HCT116 (cell line): ENCODE measurements at regions not wholly inside any gene's neighbourhood (a gene's known extent, or its start where the extent isn't known, plus 50 kb on each side); places are given as distances from the start of the nearest gene placed in this dataset.

Source experiments
- ATAC-seq: fragments of 200-7000 bp; cut with Tn5 transposase; 2 replicates; pipeline ENCODE4 v1.9.1; 2020; ENCODE audit warnings: mild to moderate bottlenecking, moderate library complexity
- BruUV-seq: library from RNA; stranded (reverse); fragments of 400-500 nt; replicated peaks from 2 replicates; lab custom pipeline; 2021; lab: Mats Ljungman, UMichigan
- CTCF ChIA-PET: fragments of 300-600 bp; sonication (Branson Sonifier 250); formaldehyde crosslinking; loops from one replicate; lab custom pipeline; 2021; ENCODE audit warnings: antibody characterized with exemption; lab: Charles Lee
- POLR2A ChIA-PET: fragments of 300-600, 350-600 bp; sonication (Branson Sonifier 250); formaldehyde crosslinking; loops from one replicate; lab custom pipeline; 2021; ENCODE audit warnings: antibody characterized with exemption; lab: Charles Lee
- RAD21 ChIA-PET, 2 experiments: fragments of 300-600 bp; sonication (Branson Sonifier 250); formaldehyde crosslinking; loops; one replicate each; lab custom pipeline; 2023; ENCODE audit warnings: low total read pairs in 2 of 2; ENCODE audit not compliant: uncharacterized antibody in 2 of 2, unreplicated experiment in 2 of 2, low non-redundant PET in 1 of 2; lab: Charles Lee
- DNase-seq: peaks from one replicate; pipeline ENCODE4 v3.0.0-alpha.2; 2010; ENCODE audit warnings: low read depth, low spot score
- H2AFZ ChIP-seq: fragments of 200-600 bp; shearing (Covaris generic), sonication (generic); 2 replicates; pipeline ENCODE4 v1.6.1; 2017; ENCODE audit warnings: low read depth, mixed run types, mixed read lengths, antibody characterized with exemption, low read length; ENCODE audit not compliant: poor library complexity, severe bottlenecking
- H3K27ac ChIP-seq: 2 replicates; pipeline ENCODE4 v1.5.1; 2012; ENCODE audit warnings: low read depth, low read length
- H3K27me3 ChIP-seq: fragments of 200-600 bp; sonication (generic); 2 replicates; pipeline ENCODE4 v1.6.1; 2016; ENCODE audit warnings: mixed run types, low read length, mixed read lengths; ENCODE audit not compliant: insufficient read depth
- H3K36me3 ChIP-seq, 2 experiments: fragments of 200-500 bp in 1 of 2; fragments of 200-600 bp in 1 of 2; sonication (Bioruptor generic) in 1 of 2; sonication (generic) in 1 of 2; 2 replicates each; pipeline versions ENCODE4 v1.5.1 to v1.6.1; 2014 to 2016; ENCODE audit warnings: low read length in 2 of 2, inconsistent platforms in 1 of 2, mixed read lengths in 1 of 2, mixed run types in 1 of 2; ENCODE audit not compliant: insufficient read depth in 2 of 2, control insufficient read depth in 1 of 2
- H3K4me1 ChIP-seq, 2 experiments: fragments of 200-600 bp in 1 of 2; sonication (generic) in 1 of 2; 2 replicates each; pipeline versions ENCODE4 v1.5.1 to v1.6.1; 2012 to 2017; ENCODE audit warnings: low read length in 2 of 2, inconsistent platforms in 1 of 2, mild to moderate bottlenecking in 1 of 2, mixed read lengths in 1 of 2, mixed run types in 1 of 2, moderate library complexity in 1 of 2; ENCODE audit not compliant: insufficient read depth in 2 of 2, control insufficient read depth in 1 of 2
- H3K4me2 ChIP-seq: fragments of 200-600 bp; sonication (generic); 2 replicates; pipeline ENCODE4 v1.6.1; 2017; ENCODE audit warnings: mixed run types, low read length, mixed read lengths
- H3K4me3 ChIP-seq, 2 experiments: fragments of 200-600 bp in 1 of 2; sonication (generic) in 1 of 2; replicated peaks in 1 of 2; 2 replicates each; pipeline ENCODE4 v1.5.1; 2011 to 2016; ENCODE audit warnings: low read length in 2 of 2, control low read depth in 1 of 2, low read depth in 1 of 2, mild to moderate bottlenecking in 1 of 2, mixed read lengths in 1 of 2, mixed run types in 1 of 2
- H3K79me2 ChIP-seq: fragments of 200-600 bp; sonication (generic); 2 replicates; pipeline ENCODE4 v1.6.1; 2017; ENCODE audit warnings: mild to moderate bottlenecking, mixed run types, low read length, moderate library complexity, mixed read lengths; ENCODE audit not compliant: insufficient read depth
- H3K9ac ChIP-seq: fragments of 200-600 bp; sonication (generic); 2 replicates; pipeline ENCODE4 v1.6.1; 2016; ENCODE audit warnings: low read length, mixed read lengths
- H3K9me2 ChIP-seq: fragments of 200-600 bp; sonication (generic), shearing (Covaris generic); 2 replicates; pipeline ENCODE4 v1.6.1; 2017; ENCODE audit warnings: mixed run types, mild to moderate bottlenecking, moderate library complexity; ENCODE audit not compliant: insufficient read depth
- H3K9me3 ChIP-seq, 2 experiments: fragments of 200-500 bp in 1 of 2; fragments of 200-600 bp in 1 of 2; sonication (Bioruptor generic) in 1 of 2; sonication (generic) in 1 of 2; 2 replicates each; pipeline ENCODE4 v1.6.1; 2014 to 2017; ENCODE audit warnings: low read length in 2 of 2, mixed read lengths in 2 of 2, inconsistent platforms in 1 of 2, low read depth in 1 of 2, mild to moderate bottlenecking in 1 of 2, mixed run types in 1 of 2, moderate library complexity in 1 of 2; ENCODE audit not compliant: control insufficient read depth in 1 of 2, insufficient read depth in 1 of 2
- H4K20me1 ChIP-seq: fragments of 200-600 bp; sonication (generic), shearing (Covaris generic); 2 replicates; pipeline ENCODE4 v1.6.1; 2017; ENCODE audit warnings: mixed run types, mild to moderate bottlenecking, moderate library complexity; ENCODE audit not compliant: insufficient read depth
- CBX3 ChIP-seq: IDR thresholded peaks from 2 replicates; pipeline ENCODE4 v1.6.1; 2012; ENCODE audit warnings: low read depth
- FOSL1 ChIP-seq: IDR thresholded peaks from 2 replicates; pipeline ENCODE4 v1.6.1; 2012; ENCODE audit warnings: low read depth
- JUND ChIP-seq: IDR thresholded peaks from 2 replicates; pipeline ENCODE4 v1.6.1; 2012
- POLR2A ChIP-seq: IDR thresholded peaks from 2 replicates; pipeline ENCODE4 v1.7.0; 2011; ENCODE audit warnings: borderline replicate concordance; ENCODE audit not compliant: insufficient read depth, insufficient read length; ENCODE audit errors: extremely low read depth
- POLR2AphosphoS5 ChIP-seq: IDR thresholded peaks from 2 replicates; pipeline ENCODE4 v1.6.1; 2011; ENCODE audit warnings: mild to moderate bottlenecking, low read depth, low read length, moderate library complexity
- SIN3A ChIP-seq: IDR thresholded peaks from 2 replicates; pipeline ENCODE4 v1.6.1; 2012; ENCODE audit warnings: low read depth
- SP1 ChIP-seq: IDR thresholded peaks from 2 replicates; pipeline ENCODE4 v1.6.1; 2012; ENCODE audit warnings: low read depth
- SRF ChIP-seq: IDR thresholded peaks from 2 replicates; pipeline ENCODE4 v1.6.1; 2012; ENCODE audit warnings: low read depth
- ZFX ChIP-seq: fragments of 450-650 bp; IDR thresholded peaks from 2 replicates; pipeline ENCODE4 v1.6.1; 2017
- ZNF274 ChIP-seq: fragments of 200-500 bp; sonication (Bioruptor generic); IDR thresholded peaks from 2 replicates; pipeline ENCODE4 v1.6.1; 2014; ENCODE audit warnings: mild to moderate bottlenecking, low read depth, low read length, inconsistent platforms
- intact Hi-C: fragments of 100-400 bp; cut with micrococcal nuclease; formaldehyde crosslinking; loops from 2 replicates; pipeline ENCODE4 v1.10.0; 2022
- TF ChIP-seq, protein P1 (sequence below): IDR thresholded peaks from 2 replicates; pipeline ENCODE4 v1.6.1; 2011; ENCODE audit warnings: mild to moderate bottlenecking, low read length, moderate library complexity; ENCODE audit not compliant: insufficient replicate concordance; ENCODE audit errors: extremely low read depth

DNA sequence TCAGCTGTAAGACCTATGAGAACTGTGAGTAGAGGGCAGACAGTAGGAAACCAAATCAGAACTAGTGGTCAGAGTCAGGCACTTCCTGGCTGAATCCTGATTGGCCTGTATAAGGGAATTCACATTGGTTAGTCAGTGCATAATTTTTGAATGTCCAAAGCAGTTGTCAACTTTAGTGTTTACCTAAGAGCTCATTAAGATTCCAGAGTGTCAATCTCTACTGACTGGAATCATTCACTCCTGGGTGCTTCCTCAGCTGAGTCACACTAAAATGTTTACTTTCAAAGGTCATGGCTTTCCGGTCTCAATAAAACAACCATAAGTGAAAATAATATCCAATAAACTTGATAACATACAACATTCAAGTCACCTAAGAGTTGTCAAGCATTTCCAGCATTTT, 306.1 kb downstream of the C11orf87 start:
- Histone ChIP-seq H2AFZ (peak overlapping the region; percentile 44), H3K79me2 (no peaks in the 10 kb centered on the region), H3K4me2 (peak overlapping the region; percentile 47), H3K36me3 (no peaks in the 10 kb centered on the region), H4K20me1 (no peaks in the 10 kb centered on the region), H3K9ac (no peak overlapping the region), H3K27me3 (no peaks in the 10 kb centered on the region), H3K9me3 (no peaks in the 10 kb centered on the region), H3K4me3 (no peak overlapping the region), H3K4me1 (peaks cover 9 to 11% of the 10 kb centered on the region in 2 experiments), H3K9me2 (no peaks in the 10 kb centered on the region), H3K27ac (no peak overlapping the region)
- intact Hi-C loops, result no loop called here
- CTCF ChIA-PET, result no interaction called here
- TF ChIP-seq SIN3A, result peak; percentile 67; the same call in 1 of the 2 replicates
- TF ChIP-seq ZNF274, result no peak
- TF ChIP-seq POLR2A, result no peak
- peak; percentile 60 for TF ChIP-seq SP1
- TF ChIP-seq FOSL1, result peak; percentile 65
- TF ChIP-seq ZFX, result no peak
- TF ChIP-seq SRF, result 0 out of 2 replicates have a peak, but pooled peaks have one; percentile 34
- TF ChIP-seq, protein P1, sequence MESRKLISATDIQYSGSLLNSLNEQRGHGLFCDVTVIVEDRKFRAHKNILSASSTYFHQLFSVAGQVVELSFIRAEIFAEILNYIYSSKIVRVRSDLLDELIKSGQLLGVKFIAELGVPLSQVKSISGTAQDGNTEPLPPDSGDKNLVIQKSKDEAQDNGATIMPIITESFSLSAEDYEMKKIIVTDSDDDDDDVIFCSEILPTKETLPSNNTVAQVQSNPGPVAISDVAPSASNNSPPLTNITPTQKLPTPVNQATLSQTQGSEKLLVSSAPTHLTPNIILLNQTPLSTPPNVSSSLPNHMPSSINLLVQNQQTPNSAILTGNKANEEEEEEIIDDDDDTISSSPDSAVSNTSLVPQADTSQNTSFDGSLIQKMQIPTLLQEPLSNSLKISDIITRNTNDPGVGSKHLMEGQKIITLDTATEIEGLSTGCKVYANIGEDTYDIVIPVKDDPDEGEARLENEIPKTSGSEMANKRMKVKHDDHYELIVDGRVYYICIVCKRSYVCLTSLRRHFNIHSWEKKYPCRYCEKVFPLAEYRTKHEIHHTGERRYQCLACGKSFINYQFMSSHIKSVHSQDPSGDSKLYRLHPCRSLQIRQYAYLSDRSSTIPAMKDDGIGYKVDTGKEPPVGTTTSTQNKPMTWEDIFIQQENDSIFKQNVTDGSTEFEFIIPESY, result no peak
- TF ChIP-seq JUND, result peak; percentile 61
- no peak for TF ChIP-seq POLR2AphosphoS5
- peak; percentile 52 for TF ChIP-seq CBX3
- ATAC-seq, result peak; percentile 80
- RAD21 ChIA-PET, result no interaction called here
- POLR2A ChIA-PET, result interaction anchor here (0.9 kb wide), 1 partner anchor 211 kb away, joined by 3 read pairs; no protein-coding TSS in a partner anchor
- DNase-seq, result peak; percentile 40
- BruUV-seq, result no TSS peak
